ENCODE measurements at regions not wholly inside any gene's neighbourhood (a gene's known extent, or its start where the extent isn't known, plus 50 kb on each side); places are given as distances from the start of the nearest gene placed in this dataset.

DNA sequence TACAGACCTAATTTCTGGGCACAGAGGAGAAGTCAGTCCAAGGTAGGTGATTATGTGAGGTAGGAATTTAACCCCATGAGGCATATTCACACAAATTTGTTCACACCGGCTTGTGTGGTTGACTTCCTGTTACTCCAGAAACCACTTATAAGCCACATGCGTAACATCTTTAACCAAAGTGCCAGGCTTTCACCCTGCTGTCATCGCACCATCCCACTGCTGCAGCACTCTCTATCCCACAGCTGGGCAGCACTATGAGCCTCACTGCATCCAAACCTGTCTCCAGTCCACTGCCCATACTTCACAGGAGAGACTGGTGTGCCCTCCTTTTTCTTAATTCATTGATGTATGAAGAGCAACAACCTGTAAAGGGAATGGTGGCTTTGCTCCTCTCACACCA, 128.2 kb upstream of the ARGLU1 start (continued):
- TF ChIP-seq, protein P1, sequence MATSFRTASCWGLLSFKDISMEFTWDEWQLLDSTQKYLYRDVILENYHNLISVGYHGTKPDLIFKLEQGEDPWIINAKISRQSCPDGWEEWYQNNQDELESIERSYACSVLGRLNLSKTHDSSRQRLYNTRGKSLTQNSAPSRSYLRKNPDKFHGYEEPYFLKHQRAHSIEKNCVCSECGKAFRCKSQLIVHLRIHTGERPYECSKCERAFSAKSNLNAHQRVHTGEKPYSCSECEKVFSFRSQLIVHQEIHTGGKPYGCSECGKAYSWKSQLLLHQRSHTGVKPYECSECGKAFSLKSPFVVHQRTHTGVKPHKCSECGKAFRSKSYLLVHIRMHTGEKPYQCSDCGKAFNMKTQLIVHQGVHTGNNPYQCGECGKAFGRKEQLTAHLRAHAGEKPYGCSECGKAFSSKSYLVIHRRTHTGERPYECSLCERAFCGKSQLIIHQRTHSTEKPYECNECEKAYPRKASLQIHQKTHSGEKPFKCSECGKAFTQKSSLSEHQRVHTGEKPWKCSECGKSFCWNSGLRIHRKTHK (tag by site-specific recombination; IDR thresholded peaks at IDR 0.05): no peak
- TF ChIP-seq ZSCAN30 (tag by site-specific recombination; IDR thresholded peaks at IDR 0.05): no peak
- no peak for TF ChIP-seq ZEB2 (tag by site-specific recombination; IDR thresholded peaks at IDR 0.05)
- TF ChIP-seq, protein P2, sequence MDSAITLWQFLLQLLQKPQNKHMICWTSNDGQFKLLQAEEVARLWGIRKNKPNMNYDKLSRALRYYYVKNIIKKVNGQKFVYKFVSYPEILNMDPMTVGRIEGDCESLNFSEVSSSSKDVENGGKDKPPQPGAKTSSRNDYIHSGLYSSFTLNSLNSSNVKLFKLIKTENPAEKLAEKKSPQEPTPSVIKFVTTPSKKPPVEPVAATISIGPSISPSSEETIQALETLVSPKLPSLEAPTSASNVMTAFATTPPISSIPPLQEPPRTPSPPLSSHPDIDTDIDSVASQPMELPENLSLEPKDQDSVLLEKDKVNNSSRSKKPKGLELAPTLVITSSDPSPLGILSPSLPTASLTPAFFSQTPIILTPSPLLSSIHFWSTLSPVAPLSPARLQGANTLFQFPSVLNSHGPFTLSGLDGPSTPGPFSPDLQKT (IDR thresholded peaks at IDR 0.05; ENCODE audit: borderline replicate concordance, low read depth, low read length): no peak
- no peak for TF ChIP-seq ZNF335 (tag by site-specific recombination; conservative IDR thresholded peaks at IDR 0.05)
- no peak for TF ChIP-seq ZNF830 (tag by site-specific recombination; IDR thresholded peaks at IDR 0.05; ENCODE audit: low read depth)
- TF ChIP-seq ZNF324 (tag by site-specific recombination; IDR thresholded peaks at IDR 0.05): no peak
- TF ChIP-seq ZNF660 (tag by site-specific recombination; IDR thresholded peaks at IDR 0.05): no peak
- TF ChIP-seq EGR2 (tag by site-specific recombination; IDR thresholded peaks at IDR 0.05; ENCODE audit: low read depth): no peak
- TF ChIP-seq ZNF112 (tag by site-specific recombination; IDR thresholded peaks at IDR 0.05): no peak
- TF ChIP-seq KLF9 (tag by site-specific recombination; IDR thresholded peaks at IDR 0.05; ENCODE audit: low read depth): no peak
- no peak for TF ChIP-seq ZNF571 (tag by site-specific recombination; IDR thresholded peaks at IDR 0.05)

DNA sequence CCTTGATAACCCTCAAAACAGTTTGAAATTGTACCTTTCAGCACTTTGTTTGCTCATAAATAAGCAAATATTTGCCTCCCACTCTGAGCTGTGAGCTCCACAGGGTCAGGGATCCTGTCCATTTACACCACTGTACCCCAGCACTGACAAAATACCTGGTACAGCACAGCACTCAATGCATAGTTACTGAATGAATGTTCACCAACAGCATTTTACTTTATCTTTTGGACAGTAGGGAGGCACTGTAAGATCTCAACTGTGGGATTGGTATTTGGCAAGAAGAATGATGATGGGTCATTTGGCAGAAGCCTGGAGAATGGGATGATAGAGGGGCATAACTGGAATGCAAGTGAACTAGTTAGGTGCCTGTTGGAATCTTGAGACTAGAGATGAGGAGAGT, 127.2 kb upstream of the ARGLU1 start:
- POLR2A ChIA-PET: no interaction called here
- CTCF ChIA-PET: no interaction called here
- no peaks in the 10 kb centered on the region for H3K9me3 ChIP-seq (ENCODE audit: control insufficient read depth, insufficient read depth, low read depth, low read length)
- H3K4me1 ChIP-seq (ENCODE audit: control insufficient read depth, insufficient read depth, low read length): no peaks in the 10 kb centered on the region; the same call in 1 of the 2 replicates
- no peak overlapping the region for H3K27ac ChIP-seq (ENCODE audit: extremely low read depth, low read depth, low read length)
- H3K4me3 ChIP-seq (ENCODE audit: low read depth, low read length): no peak overlapping the region
- TF ChIP-seq, protein P3, sequence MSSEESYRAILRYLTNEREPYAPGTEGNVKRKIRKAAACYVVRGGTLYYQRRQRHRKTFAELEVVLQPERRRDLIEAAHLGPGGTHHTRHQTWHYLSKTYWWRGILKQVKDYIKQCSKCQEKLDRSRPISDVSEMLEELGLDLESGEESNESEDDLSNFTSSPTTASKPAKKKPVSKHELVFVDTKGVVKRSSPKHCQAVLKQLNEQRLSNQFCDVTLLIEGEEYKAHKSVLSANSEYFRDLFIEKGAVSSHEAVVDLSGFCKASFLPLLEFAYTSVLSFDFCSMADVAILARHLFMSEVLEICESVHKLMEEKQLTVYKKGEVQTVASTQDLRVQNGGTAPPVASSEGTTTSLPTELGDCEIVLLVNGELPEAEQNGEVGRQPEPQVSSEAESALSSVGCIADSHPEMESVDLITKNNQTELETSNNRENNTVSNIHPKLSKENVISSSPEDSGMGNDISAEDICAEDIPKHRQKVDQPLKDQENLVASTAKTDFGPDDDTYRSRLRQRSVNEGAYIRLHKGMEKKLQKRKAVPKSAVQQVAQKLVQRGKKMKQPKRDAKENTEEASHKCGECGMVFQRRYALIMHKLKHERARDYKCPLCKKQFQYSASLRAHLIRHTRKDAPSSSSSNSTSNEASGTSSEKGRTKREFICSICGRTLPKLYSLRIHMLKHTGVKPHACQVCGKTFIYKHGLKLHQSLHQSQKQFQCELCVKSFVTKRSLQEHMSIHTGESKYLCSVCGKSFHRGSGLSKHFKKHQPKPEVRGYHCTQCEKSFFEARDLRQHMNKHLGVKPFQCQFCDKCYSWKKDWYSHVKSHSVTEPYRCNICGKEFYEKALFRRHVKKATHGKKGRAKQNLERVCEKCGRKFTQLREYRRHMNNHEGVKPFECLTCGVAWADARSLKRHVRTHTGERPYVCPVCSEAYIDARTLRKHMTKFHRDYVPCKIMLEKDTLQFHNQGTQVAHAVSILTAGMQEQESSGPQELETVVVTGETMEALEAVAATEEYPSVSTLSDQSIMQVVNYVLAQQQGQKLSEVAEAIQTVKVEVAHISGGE (tag by site-specific recombination; conservative IDR thresholded peaks at IDR 0.05; ENCODE audit: low read depth): no peak
- TF ChIP-seq KLF1 (tag by site-specific recombination; IDR thresholded peaks at IDR 0.05) (no peak), ZNF132 (tag by site-specific recombination; IDR thresholded peaks at IDR 0.05; ENCODE audit: borderline replicate concordance) (no peak), ZNF776 (tag by site-specific recombination; IDR thresholded peaks at IDR 0.05; ENCODE audit: borderline replicate concordance) (no peak), ZNF138 (tag by site-specific recombination; IDR thresholded peaks at IDR 0.05; ENCODE audit: borderline replicate concordance) (no peak), ZNF768 (tag by site-specific recombination; IDR thresholded peaks at IDR 0.05) (no peak), ZBTB17 (tag by site-specific recombination; IDR thresholded peaks at IDR 0.05) (no peak), ZNF404 (tag by site-specific recombination; IDR thresholded peaks at IDR 0.05) (no peak), SP2 (tag by site-specific recombination; IDR thresholded peaks at IDR 0.05) (no peak)
- TF ChIP-seq, protein P4, sequence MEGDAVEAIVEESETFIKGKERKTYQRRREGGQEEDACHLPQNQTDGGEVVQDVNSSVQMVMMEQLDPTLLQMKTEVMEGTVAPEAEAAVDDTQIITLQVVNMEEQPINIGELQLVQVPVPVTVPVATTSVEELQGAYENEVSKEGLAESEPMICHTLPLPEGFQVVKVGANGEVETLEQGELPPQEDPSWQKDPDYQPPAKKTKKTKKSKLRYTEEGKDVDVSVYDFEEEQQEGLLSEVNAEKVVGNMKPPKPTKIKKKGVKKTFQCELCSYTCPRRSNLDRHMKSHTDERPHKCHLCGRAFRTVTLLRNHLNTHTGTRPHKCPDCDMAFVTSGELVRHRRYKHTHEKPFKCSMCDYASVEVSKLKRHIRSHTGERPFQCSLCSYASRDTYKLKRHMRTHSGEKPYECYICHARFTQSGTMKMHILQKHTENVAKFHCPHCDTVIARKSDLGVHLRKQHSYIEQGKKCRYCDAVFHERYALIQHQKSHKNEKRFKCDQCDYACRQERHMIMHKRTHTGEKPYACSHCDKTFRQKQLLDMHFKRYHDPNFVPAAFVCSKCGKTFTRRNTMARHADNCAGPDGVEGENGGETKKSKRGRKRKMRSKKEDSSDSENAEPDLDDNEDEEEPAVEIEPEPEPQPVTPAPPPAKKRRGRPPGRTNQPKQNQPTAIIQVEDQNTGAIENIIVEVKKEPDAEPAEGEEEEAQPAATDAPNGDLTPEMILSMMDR (tag by site-specific recombination; IDR thresholded peaks at IDR 0.05): no peak
- H3K36me3 ChIP-seq (ENCODE audit: control insufficient read depth in 2 of 2, insufficient read depth in 1 of 2, low read length in 2 of 2): no peaks in the 10 kb centered on the region
